ENCODE measurements at regions not wholly inside any gene's neighbourhood (a gene's known extent, or its start where the extent isn't known, plus 50 kb on each side); places are given as distances from the start of the nearest gene placed in this dataset.

GRCh38 chr10:78964952-78965633 lies 103.7 kb upstream of the ZMIZ1 start:
- TF ChIP-seq CTCF (IDR thresholded peaks at IDR 0.05; ENCODE audit: low read length) (no peak), EZH2 (IDR thresholded peaks at IDR 0.05; ENCODE audit: borderline replicate concordance, low read length) (no peak)
